GM23338 (cell line): ENCODE measurements at regions not wholly inside any gene's neighbourhood (a gene's known extent, or its start where the extent isn't known, plus 50 kb on each side); places are given as distances from the start of the nearest gene placed in this dataset.

Experiments
- ATAC-seq: fragments of 200-7000 bp; cut with Tn5 transposase; 3 replicates; pipeline ENCODE4 v1.9.1; 2020
- DNase-seq: peaks from one replicate; pipeline ENCODE4 v3.0.0-alpha.2; 2015; ENCODE audit warnings: low spot score
- H2AFZ ChIP-seq: fragments of 200-600 bp; sonication (generic); 2 replicates; pipeline ENCODE4 v1.8.0; 2016; ENCODE audit warnings: antibody characterized with exemption, mild to moderate bottlenecking, moderate library complexity
- H3F3A ChIP-seq: fragments of 200-600 bp; sonication (generic); replicated peaks from 2 replicates; pipeline ENCODE4 v1.8.0; 2017; ENCODE audit warnings: antibody characterized with exemption, mixed run types, low read depth
- H3K27ac ChIP-seq: fragments of 200-600 bp; sonication (generic); 2 replicates; pipeline ENCODE4 v1.6.1; 2016; ENCODE audit warnings: low read depth
- H3K27me3 ChIP-seq: fragments of 200-600 bp; sonication (generic); 2 replicates; pipeline ENCODE4 v1.8.0; 2016; ENCODE audit warnings: mild to moderate bottlenecking, mixed run types, moderate library complexity; ENCODE audit not compliant: insufficient read depth
- H3K36me3 ChIP-seq: fragments of 200-600 bp; sonication (generic); 2 replicates; pipeline ENCODE4 v1.8.0; 2016; ENCODE audit warnings: mild to moderate bottlenecking; ENCODE audit not compliant: insufficient read depth
- H3K4me1 ChIP-seq: fragments of 200-600 bp; sonication (generic); 2 replicates; pipeline ENCODE4 v1.8.0; 2016; ENCODE audit warnings: mild to moderate bottlenecking, moderate library complexity; ENCODE audit not compliant: insufficient read depth
- H3K4me2 ChIP-seq: fragments of 200-600 bp; sonication (generic); 2 replicates; pipeline ENCODE4 v1.7.1; 2017; ENCODE audit warnings: mixed run types
- H3K4me3 ChIP-seq: fragments of 200-600 bp; sonication (generic); 2 replicates; pipeline ENCODE4 v1.6.1; 2016; ENCODE audit warnings: mixed run types
- H3K79me2 ChIP-seq: fragments of 200-600 bp; sonication (generic); replicated peaks from 2 replicates; pipeline ENCODE4 v1.8.0; 2017; ENCODE audit warnings: mild to moderate bottlenecking; ENCODE audit not compliant: insufficient read depth
- H3K9me2 ChIP-seq: fragments of 200-600 bp; sonication (generic); 2 replicates; pipeline ENCODE4 v1.8.0; 2017; ENCODE audit not compliant: insufficient read depth
- H4K20me1 ChIP-seq: fragments of 200-600 bp; sonication (generic); replicated peaks from 2 replicates; pipeline ENCODE4 v1.8.0; 2017; ENCODE audit warnings: mild to moderate bottlenecking; ENCODE audit not compliant: insufficient read depth
- H3K27ac Mint-ChIP-seq: 2 replicates; pipeline ENCODE4 v1.8.0; 2020; ENCODE audit warnings: inconsistent platforms, mild to moderate bottlenecking, moderate library complexity, mixed read lengths
- H3K27me3 Mint-ChIP-seq: 3 replicates; pipeline ENCODE4 v1.8.0; 2022; ENCODE audit warnings: low read depth, mild to moderate bottlenecking, moderate library complexity, mixed read lengths, inconsistent platforms; ENCODE audit not compliant: insufficient read depth, poor library complexity
- H3K36me3 Mint-ChIP-seq: 3 replicates; pipeline ENCODE4 v1.8.0; 2021; ENCODE audit warnings: low read depth, mild to moderate bottlenecking, inconsistent platforms, moderate library complexity, mixed read lengths
- H3K4me1 Mint-ChIP-seq: 3 replicates; pipeline ENCODE4 v1.8.0; 2020; ENCODE audit warnings: mild to moderate bottlenecking, inconsistent platforms, mixed read lengths
- H3K4me3 Mint-ChIP-seq: 3 replicates; pipeline ENCODE4 v1.8.0; 2021; ENCODE audit warnings: moderate library complexity, mild to moderate bottlenecking, inconsistent platforms, mixed read lengths
- H3K9me3 Mint-ChIP-seq: 3 replicates; pipeline ENCODE4 v1.8.0; 2020; ENCODE audit warnings: moderate library complexity, mild to moderate bottlenecking, inconsistent platforms, mixed read lengths
- CREB1 ChIP-seq: fragments of 250-450 bp; sonication (Bioruptor Pico); IDR thresholded peaks from 2 replicates; pipeline ENCODE4 v1.5.0; 2020; ENCODE audit warnings: low read depth, mild to moderate bottlenecking, moderate library complexity
- EZH2 ChIP-seq: fragments of 200-600 bp; sonication (generic); IDR thresholded peaks from one replicate; pipeline ENCODE4 v1.8.0; 2017; ENCODE audit warnings: antibody characterized with exemption, mild to moderate bottlenecking, low read depth; ENCODE audit not compliant: unreplicated experiment
- EZH2phosphoT487 ChIP-seq: fragments of 200-600 bp; sonication (generic); IDR thresholded peaks from one replicate; pipeline ENCODE4 v1.8.1; 2018; ENCODE audit warnings: antibody characterized with exemption; ENCODE audit not compliant: unreplicated experiment
- JUNB ChIP-seq: IDR thresholded peaks from one replicate; pipeline ENCODE4 v1.6.1; 2016; ENCODE audit warnings: antibody characterized with exemption; ENCODE audit not compliant: unreplicated experiment
- NANOG ChIP-seq: IDR thresholded peaks from 2 replicates; pipeline ENCODE4 v1.6.1; 2016; ENCODE audit warnings: antibody characterized with exemption, borderline replicate concordance
- POLR2AphosphoS5 ChIP-seq: IDR thresholded peaks from 2 replicates; pipeline ENCODE4 v1.6.1; 2016; ENCODE audit warnings: antibody characterized with exemption, low read depth
- STAT1 ChIP-seq: IDR thresholded peaks from one replicate; pipeline ENCODE4 v1.6.1; 2016; ENCODE audit warnings: antibody characterized with exemption; ENCODE audit not compliant: unreplicated experiment
- ZNF114 ChIP-seq: fragments of 250-450 bp; sonication (Bioruptor Pico); IDR thresholded peaks from 2 replicates; pipeline ENCODE4 v1.5.0; 2020; ENCODE audit warnings: mild to moderate bottlenecking, moderate library complexity
- ZNF331 ChIP-seq: fragments of 250-450 bp; sonication (Bioruptor Pico); IDR thresholded peaks from 2 replicates; pipeline ENCODE4 v1.5.0; 2020; ENCODE audit warnings: low read depth, mild to moderate bottlenecking, moderate library complexity
- TF ChIP-seq, protein P1 (sequence below): IDR thresholded peaks from one replicate; pipeline ENCODE4 v1.6.1; 2018; ENCODE audit warnings: antibody characterized with exemption; ENCODE audit not compliant: unreplicated experiment
- TF ChIP-seq, protein P2 (sequence below), 2 experiments: fragments of 200-600 bp in 1 of 2; sonication (generic) in 1 of 2; conservative IDR thresholded peaks; 2 replicates each; pipeline versions ENCODE4 v1.5.1 to v1.6.1; 2016 to 2017; ENCODE audit warnings: antibody characterized with exemption in 2 of 2, low read depth in 2 of 2, mild to moderate bottlenecking in 2 of 2, moderate library complexity in 1 of 2
- TF ChIP-seq, protein P3 (sequence below): IDR thresholded peaks from 2 replicates; pipeline ENCODE4 v1.6.1; 2016; ENCODE audit warnings: antibody characterized with exemption
- TF ChIP-seq, protein P4 (sequence below): fragments of 250-450 bp; sonication (Bioruptor Pico); IDR thresholded peaks from 2 replicates; pipeline ENCODE4 v1.5.0; 2020; ENCODE audit warnings: mild to moderate bottlenecking, moderate library complexity

DNA sequence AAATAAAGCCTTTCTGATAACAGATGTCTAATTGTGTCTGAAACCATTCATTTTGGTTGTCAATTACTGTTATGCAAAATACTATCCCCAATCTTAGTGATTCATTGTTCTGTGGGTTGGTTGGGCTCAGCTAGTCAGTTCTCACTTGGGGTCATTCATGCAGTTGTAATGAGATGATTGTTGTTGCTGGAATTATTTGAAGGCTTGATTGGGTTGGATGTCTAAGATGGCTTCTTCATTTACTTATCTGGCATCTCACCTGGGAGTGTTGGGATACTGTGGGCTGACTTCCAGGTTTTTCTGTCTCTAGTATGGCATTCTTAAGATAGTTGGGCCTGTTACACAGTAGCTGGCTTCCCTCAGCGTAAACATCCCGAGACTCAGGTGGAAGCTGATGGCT is 217.8 kb upstream of the B3GALT2 start:
- Mint-ChIP-seq H3K36me3 (no peaks in the 10 kb centered on the region), H3K4me1 (no peaks in the 10 kb centered on the region)
- DNase-seq, result no peak

More for the DNA sequence above, 217.8 kb upstream of the B3GALT2 start:
- H3K27ac ChIP-seq, result no peak overlapping the region
- no peaks in the 10 kb centered on the region for H3K79me2 ChIP-seq
- no peak overlapping the region for H2AFZ ChIP-seq
- no peaks in the 10 kb centered on the region for H3K4me1 ChIP-seq
- no peaks in the 10 kb centered on the region for H3K9me2 ChIP-seq
- no peak overlapping the region for H3K4me3 ChIP-seq
- no peak for ATAC-seq
- no peaks in the 10 kb centered on the region for H3K27me3 Mint-ChIP-seq
- no peaks in the 10 kb centered on the region for H3F3A ChIP-seq
- no peak overlapping the region for H3K4me2 ChIP-seq
- H3K36me3 ChIP-seq, result no peaks in the 10 kb centered on the region
- no peaks in the 10 kb centered on the region for H3K9me3 Mint-ChIP-seq
- H3K4me3 Mint-ChIP-seq, result no peak overlapping the region
- no peaks in the 10 kb centered on the region for H4K20me1 ChIP-seq
- TF ChIP-seq NANOG (no peak), ZNF114 (CRISPR knock-in tag) (no peak), CREB1 (CRISPR knock-in tag) (no peak), POLR2AphosphoS5 (no peak), EZH2phosphoT487 (no peak), STAT1 (no peak), JUNB (no peak), EZH2 (no peak), ZNF331 (CRISPR knock-in tag) (no peak)
- TF ChIP-seq, protein P1, sequence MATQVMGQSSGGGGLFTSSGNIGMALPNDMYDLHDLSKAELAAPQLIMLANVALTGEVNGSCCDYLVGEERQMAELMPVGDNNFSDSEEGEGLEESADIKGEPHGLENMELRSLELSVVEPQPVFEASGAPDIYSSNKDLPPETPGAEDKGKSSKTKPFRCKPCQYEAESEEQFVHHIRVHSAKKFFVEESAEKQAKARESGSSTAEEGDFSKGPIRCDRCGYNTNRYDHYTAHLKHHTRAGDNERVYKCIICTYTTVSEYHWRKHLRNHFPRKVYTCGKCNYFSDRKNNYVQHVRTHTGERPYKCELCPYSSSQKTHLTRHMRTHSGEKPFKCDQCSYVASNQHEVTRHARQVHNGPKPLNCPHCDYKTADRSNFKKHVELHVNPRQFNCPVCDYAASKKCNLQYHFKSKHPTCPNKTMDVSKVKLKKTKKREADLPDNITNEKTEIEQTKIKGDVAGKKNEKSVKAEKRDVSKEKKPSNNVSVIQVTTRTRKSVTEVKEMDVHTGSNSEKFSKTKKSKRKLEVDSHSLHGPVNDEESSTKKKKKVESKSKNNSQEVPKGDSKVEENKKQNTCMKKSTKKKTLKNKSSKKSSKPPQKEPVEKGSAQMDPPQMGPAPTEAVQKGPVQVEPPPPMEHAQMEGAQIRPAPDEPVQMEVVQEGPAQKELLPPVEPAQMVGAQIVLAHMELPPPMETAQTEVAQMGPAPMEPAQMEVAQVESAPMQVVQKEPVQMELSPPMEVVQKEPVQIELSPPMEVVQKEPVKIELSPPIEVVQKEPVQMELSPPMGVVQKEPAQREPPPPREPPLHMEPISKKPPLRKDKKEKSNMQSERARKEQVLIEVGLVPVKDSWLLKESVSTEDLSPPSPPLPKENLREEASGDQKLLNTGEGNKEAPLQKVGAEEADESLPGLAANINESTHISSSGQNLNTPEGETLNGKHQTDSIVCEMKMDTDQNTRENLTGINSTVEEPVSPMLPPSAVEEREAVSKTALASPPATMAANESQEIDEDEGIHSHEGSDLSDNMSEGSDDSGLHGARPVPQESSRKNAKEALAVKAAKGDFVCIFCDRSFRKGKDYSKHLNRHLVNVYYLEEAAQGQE, result no peak
- TF ChIP-seq, protein P2, sequence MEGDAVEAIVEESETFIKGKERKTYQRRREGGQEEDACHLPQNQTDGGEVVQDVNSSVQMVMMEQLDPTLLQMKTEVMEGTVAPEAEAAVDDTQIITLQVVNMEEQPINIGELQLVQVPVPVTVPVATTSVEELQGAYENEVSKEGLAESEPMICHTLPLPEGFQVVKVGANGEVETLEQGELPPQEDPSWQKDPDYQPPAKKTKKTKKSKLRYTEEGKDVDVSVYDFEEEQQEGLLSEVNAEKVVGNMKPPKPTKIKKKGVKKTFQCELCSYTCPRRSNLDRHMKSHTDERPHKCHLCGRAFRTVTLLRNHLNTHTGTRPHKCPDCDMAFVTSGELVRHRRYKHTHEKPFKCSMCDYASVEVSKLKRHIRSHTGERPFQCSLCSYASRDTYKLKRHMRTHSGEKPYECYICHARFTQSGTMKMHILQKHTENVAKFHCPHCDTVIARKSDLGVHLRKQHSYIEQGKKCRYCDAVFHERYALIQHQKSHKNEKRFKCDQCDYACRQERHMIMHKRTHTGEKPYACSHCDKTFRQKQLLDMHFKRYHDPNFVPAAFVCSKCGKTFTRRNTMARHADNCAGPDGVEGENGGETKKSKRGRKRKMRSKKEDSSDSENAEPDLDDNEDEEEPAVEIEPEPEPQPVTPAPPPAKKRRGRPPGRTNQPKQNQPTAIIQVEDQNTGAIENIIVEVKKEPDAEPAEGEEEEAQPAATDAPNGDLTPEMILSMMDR (conservative IDR thresholded peaks at IDR 0.05; ENCODE audit: low read depth in 2 of 2), result no peak
- TF ChIP-seq, protein P3, sequence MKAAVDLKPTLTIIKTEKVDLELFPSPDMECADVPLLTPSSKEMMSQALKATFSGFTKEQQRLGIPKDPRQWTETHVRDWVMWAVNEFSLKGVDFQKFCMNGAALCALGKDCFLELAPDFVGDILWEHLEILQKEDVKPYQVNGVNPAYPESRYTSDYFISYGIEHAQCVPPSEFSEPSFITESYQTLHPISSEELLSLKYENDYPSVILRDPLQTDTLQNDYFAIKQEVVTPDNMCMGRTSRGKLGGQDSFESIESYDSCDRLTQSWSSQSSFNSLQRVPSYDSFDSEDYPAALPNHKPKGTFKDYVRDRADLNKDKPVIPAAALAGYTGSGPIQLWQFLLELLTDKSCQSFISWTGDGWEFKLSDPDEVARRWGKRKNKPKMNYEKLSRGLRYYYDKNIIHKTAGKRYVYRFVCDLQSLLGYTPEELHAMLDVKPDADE, result no peak
- TF ChIP-seq, protein P4, sequence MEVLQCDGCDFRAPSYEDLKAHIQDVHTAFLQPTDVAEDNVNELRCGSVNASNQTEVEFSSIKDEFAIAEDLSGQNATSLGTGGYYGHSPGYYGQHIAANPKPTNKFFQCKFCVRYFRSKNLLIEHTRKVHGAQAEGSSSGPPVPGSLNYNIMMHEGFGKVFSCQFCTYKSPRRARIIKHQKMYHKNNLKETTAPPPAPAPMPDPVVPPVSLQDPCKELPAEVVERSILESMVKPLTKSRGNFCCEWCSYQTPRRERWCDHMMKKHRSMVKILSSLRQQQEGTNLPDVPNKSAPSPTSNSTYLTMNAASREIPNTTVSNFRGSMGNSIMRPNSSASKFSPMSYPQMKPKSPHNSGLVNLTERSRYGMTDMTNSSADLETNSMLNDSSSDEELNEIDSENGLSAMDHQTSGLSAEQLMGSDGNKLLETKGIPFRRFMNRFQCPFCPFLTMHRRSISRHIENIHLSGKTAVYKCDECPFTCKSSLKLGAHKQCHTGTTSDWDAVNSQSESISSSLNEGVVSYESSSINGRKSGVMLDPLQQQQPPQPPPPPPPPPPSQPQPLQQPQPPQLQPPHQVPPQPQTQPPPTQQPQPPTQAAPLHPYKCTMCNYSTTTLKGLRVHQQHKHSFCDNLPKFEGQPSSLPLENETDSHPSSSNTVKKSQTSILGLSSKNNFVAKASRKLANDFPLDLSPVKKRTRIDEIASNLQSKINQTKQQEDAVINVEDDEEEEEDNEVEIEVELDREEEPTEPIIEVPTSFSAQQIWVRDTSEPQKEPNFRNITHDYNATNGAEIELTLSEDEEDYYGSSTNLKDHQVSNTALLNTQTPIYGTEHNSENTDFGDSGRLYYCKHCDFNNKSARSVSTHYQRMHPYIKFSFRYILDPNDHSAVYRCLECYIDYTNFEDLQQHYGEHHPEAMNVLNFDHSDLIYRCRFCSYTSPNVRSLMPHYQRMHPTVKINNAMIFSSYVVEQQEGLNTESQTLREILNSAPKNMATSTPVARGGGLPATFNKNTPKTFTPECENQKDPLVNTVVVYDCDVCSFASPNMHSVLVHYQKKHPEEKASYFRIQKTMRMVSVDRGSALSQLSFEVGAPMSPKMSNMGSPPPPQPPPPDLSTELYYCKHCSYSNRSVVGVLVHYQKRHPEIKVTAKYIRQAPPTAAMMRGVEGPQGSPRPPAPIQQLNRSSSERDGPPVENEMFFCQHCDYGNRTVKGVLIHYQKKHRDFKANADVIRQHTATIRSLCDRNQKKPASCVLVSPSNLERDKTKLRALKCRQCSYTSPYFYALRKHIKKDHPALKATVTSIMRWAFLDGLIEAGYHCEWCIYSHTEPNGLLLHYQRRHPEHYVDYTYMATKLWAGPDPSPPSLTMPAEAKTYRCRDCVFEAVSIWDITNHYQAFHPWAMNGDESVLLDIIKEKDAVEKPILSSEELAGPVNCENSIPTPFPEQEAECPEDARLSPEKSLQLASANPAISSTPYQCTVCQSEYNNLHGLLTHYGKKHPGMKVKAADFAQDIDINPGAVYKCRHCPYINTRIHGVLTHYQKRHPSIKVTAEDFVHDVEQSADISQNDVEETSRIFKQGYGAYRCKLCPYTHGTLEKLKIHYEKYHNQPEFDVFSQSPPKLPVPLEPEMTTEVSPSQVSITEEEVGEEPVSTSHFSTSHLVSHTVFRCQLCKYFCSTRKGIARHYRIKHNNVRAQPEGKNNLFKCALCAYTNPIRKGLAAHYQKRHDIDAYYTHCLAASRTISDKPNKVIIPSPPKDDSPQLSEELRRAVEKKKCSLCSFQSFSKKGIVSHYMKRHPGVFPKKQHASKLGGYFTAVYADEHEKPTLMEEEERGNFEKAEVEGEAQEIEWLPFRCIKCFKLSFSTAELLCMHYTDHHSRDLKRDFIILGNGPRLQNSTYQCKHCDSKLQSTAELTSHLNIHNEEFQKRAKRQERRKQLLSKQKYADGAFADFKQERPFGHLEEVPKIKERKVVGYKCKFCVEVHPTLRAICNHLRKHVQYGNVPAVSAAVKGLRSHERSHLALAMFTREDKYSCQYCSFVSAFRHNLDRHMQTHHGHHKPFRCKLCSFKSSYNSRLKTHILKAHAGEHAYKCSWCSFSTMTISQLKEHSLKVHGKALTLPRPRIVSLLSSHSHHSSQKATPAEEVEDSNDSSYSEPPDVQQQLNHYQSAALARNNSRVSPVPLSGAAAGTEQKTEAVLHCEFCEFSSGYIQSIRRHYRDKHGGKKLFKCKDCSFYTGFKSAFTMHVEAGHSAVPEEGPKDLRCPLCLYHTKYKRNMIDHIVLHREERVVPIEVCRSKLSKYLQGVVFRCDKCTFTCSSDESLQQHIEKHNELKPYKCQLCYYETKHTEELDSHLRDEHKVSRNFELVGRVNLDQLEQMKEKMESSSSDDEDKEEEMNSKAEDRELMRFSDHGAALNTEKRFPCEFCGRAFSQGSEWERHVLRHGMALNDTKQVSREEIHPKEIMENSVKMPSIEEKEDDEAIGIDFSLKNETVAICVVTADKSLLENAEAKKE (CRISPR knock-in tag), result no peak
- no peaks in the 10 kb centered on the region for H3K27me3 ChIP-seq
- no peak overlapping the region for H3K27ac Mint-ChIP-seq
